B cell (primary cell): ENCODE measurements at regions not wholly inside any gene's neighbourhood (a gene's known extent, or its start where the extent isn't known, plus 50 kb on each side); places are given as distances from the start of the nearest gene placed in this dataset.

ENCODE experiments used
- ATAC-seq: fragments of 200-7000 bp; cut with Tn5 transposase; one replicate; pipeline ENCODE4 v1.10.0; 2021; ENCODE audit warnings: low read depth, mild to moderate bottlenecking, moderate number of reproducible peaks, moderate library complexity
- CTCF ChIA-PET: fragments of 350-600 bp; sonication (Branson Sonifier 250); formaldehyde crosslinking; loops from one replicate; lab custom pipeline; 2021; ENCODE audit warnings: antibody characterized with exemption, inconsistent platforms; lab: Charles Lee
- POLR2A ChIA-PET: fragments of 350-600 bp; sonication (Branson Sonifier 250); formaldehyde crosslinking; loops from one replicate; lab custom pipeline; 2021; ENCODE audit warnings: antibody characterized with exemption; lab: Charles Lee
- DNase-seq: peaks from one replicate; pipeline ENCODE4 v3.0.0; 2013
- H2AFZ ChIP-seq: 2 replicates; pipeline ENCODE4 v1.6.1; 2012; ENCODE audit warnings: mild to moderate bottlenecking, low read depth, low read length; ENCODE audit not compliant: insufficient read depth, poor library complexity, severe bottlenecking
- H3K27ac ChIP-seq, 2 donors: 1 replicate in 1 of 2; 2 replicates in 1 of 2; pipeline ENCODE4 v1.5.1; 2012 to 2013; ENCODE audit warnings: low read length in 2 of 2, mild to moderate bottlenecking in 2 of 2, moderate library complexity in 1 of 2
- H3K27me3 ChIP-seq, 4 experiments: fragments of 200-600 bp in 1 of 4; sonication (generic) in 1 of 4; replicated peaks in 1 of 4; 1 replicate in 2 of 4; 2 replicates in 2 of 4; pipeline versions ENCODE4 v1.6.1 to v1.7.0; 2013 to 2016; ENCODE audit warnings: low read length in 3 of 4, mild to moderate bottlenecking in 2 of 4, mixed read lengths in 1 of 4, moderate library complexity in 1 of 4; ENCODE audit not compliant: insufficient read depth in 4 of 4, control insufficient read depth in 3 of 4; ENCODE audit errors: control extremely low read depth in 1 of 4
- H3K36me3 ChIP-seq, 2 experiments: replicated peaks in 1 of 2; 1 replicate in 1 of 2; 2 replicates in 1 of 2; pipeline versions ENCODE4 v1.6.1 to v1.7.1; 2013; ENCODE audit warnings: low read length in 1 of 2; ENCODE audit not compliant: insufficient read depth in 2 of 2, control insufficient read depth in 1 of 2; ENCODE audit errors: control extremely low read depth in 1 of 2, extremely low read depth in 1 of 2
- H3K4me1 ChIP-seq, 2 donors: fragments of 200-600 bp in 1 of 2; sonication (generic) in 1 of 2; 1 replicate in 1 of 2; 2 replicates in 1 of 2; pipeline versions ENCODE4 v1.5.1 to v1.6.1; 2013 to 2017; ENCODE audit warnings: low read length in 2 of 2; ENCODE audit not compliant: control insufficient read depth in 2 of 2, insufficient read depth in 2 of 2
- H3K4me2 ChIP-seq: replicated peaks from 2 replicates; pipeline ENCODE3; 2012; ENCODE audit warnings: mild to moderate bottlenecking, low read depth, low read length; ENCODE audit not compliant: poor library complexity, severe bottlenecking
- H3K4me3 ChIP-seq, 5 experiments: fragments of 200-600 bp in 1 of 5; sonication (generic) in 1 of 5; 1 replicate in 3 of 5; 2 replicates in 2 of 5; pipeline versions ENCODE4 v1.5.1 to v1.7.0; 2011 to 2016; ENCODE audit warnings: low read length in 4 of 5, mild to moderate bottlenecking in 4 of 5, low read depth in 2 of 5, control low read depth in 1 of 5, moderate library complexity in 1 of 5; ENCODE audit not compliant: insufficient read depth in 1 of 5; ENCODE audit errors: control extremely low read depth in 1 of 5, extremely low read depth in 1 of 5
- H3K79me2 ChIP-seq: fragments of 200-600 bp; sonication (generic); one replicate; pipeline ENCODE4 v1.6.0; 2016; ENCODE audit warnings: low read length; ENCODE audit not compliant: control insufficient read depth, insufficient read depth
- H3K9ac ChIP-seq: fragments of 200-600 bp; sonication (generic); 2 replicates; pipeline ENCODE4 v1.6.1; 2017; ENCODE audit warnings: mild to moderate bottlenecking, low read length, moderate library complexity
- H3K9me3 ChIP-seq, 3 donors: one replicate each; pipeline versions ENCODE4 v1.6.1 to v1.7.1; 2013; ENCODE audit warnings: low read length in 2 of 3; ENCODE audit not compliant: control insufficient read depth in 2 of 3, insufficient read depth in 1 of 3; ENCODE audit errors: control extremely low read depth in 1 of 3
- H4K20me1 ChIP-seq: 2 replicates; pipeline ENCODE4 v1.6.0; 2012; ENCODE audit warnings: mild to moderate bottlenecking, low read length; ENCODE audit not compliant: insufficient read depth, control insufficient read depth, poor library complexity, severe bottlenecking
- H3K27ac Mint-ChIP-seq: one replicate; pipeline ENCODE4 v1.8.0; 2021; ENCODE audit warnings: mixed read lengths
- H3K27me3 Mint-ChIP-seq: one replicate; pipeline ENCODE4 v1.8.0; 2021; ENCODE audit warnings: mixed read lengths
- H3K4me1 Mint-ChIP-seq: one replicate; pipeline ENCODE4 v1.8.0; 2021; ENCODE audit warnings: mixed read lengths
- H3K4me3 Mint-ChIP-seq: one replicate; pipeline ENCODE4 v1.8.0; 2021; ENCODE audit warnings: mixed read lengths
- H3K9me3 Mint-ChIP-seq: one replicate; pipeline ENCODE4 v1.8.0; 2022; ENCODE audit warnings: mixed read lengths; ENCODE audit not compliant: insufficient read depth
- CTCF ChIP-seq: fragments of 200-600 bp; IDR thresholded peaks from one replicate; pipeline ENCODE4 v1.8.0; 2022; ENCODE audit warnings: antibody characterized with exemption, mild to moderate bottlenecking
- EZH2 ChIP-seq: IDR thresholded peaks from 2 replicates; pipeline ENCODE4 v1.6.1; 2012; ENCODE audit warnings: borderline replicate concordance, low read depth, mild to moderate bottlenecking, moderate library complexity, low read length; ENCODE audit not compliant: insufficient read depth, poor library complexity, severe bottlenecking
- WGBS: methylation state at CpG from one replicate; pipeline ENCODE4 v1.1.5; 2013; ENCODE audit warnings: missing lambda C conversion rate; ENCODE audit not compliant: insufficient coverage; 5-methylcytosine and 5-hydroxymethylcytosine counted together
- intact Hi-C: fragments of 100-400 bp; cut with micrococcal nuclease; formaldehyde crosslinking; loops from one replicate; pipeline ENCODE4 v1.10.0; 2022

GRCh38 chr20:6502999-6503398 is 264.5 kb upstream of the BMP2 start:
- H3K27ac Mint-ChIP-seq: no peak overlapping the region

GRCh38 chr20:6502219-6502618 is 265.3 kb upstream of the BMP2 start:
- Mint-ChIP-seq H3K27me3 (no peaks in the 10 kb centered on the region), H3K9me3 (peaks cover 2% of the 10 kb centered on the region), H3K4me1 (no peaks in the 10 kb centered on the region), H3K27ac (no peak overlapping the region), H3K4me3 (no peak overlapping the region)
- Histone ChIP-seq H4K20me1 (no peaks in the 10 kb centered on the region), H2AFZ (no peak overlapping the region), H3K9ac (no peak overlapping the region), H3K4me1 (no peaks in the 10 kb centered on the region), H3K27ac (no peak overlapping the region), H3K79me2 (no peaks in the 10 kb centered on the region), H3K4me3 (no peak overlapping the region), H3K4me2 (no peak overlapping the region), H3K9me3 (no peaks in the 10 kb centered on the region), H3K27me3 (no peaks in the 10 kb centered on the region), H3K36me3 (no peaks in the 10 kb centered on the region)
- ATAC-seq: no peak
- TF ChIP-seq CTCF: no peak
- no peak for TF ChIP-seq EZH2
- intact Hi-C loops: no loop called here
- no peak for DNase-seq
- ChIA-PET CTCF (no interaction called here), POLR2A (no interaction called here)
- WGBS: no CpG with 5 or more reads among the region's 2 CpGs

More at GRCh38 chr20:6502999-6503398, 264.5 kb upstream of the BMP2 start:
- Mint-ChIP-seq H3K9me3 (peaks cover 2% of the 10 kb centered on the region), H3K4me1 (no peaks in the 10 kb centered on the region), H3K27me3 (no peaks in the 10 kb centered on the region), H3K4me3 (no peak overlapping the region)
- ChIA-PET POLR2A (no interaction called here), CTCF (no interaction called here)
- intact Hi-C loops: no loop called here
- H2AFZ ChIP-seq: no peak overlapping the region
- no peaks in the 10 kb centered on the region for H3K79me2 ChIP-seq
- no peak overlapping the region for H3K9ac ChIP-seq
- H3K27me3 ChIP-seq: no peaks in the 10 kb centered on the region
- H3K4me2 ChIP-seq: no peak overlapping the region
- no peaks in the 10 kb centered on the region for H4K20me1 ChIP-seq
- H3K27ac ChIP-seq: no peak overlapping the region
- no CpG with 5 or more reads among the region's 2 CpGs for WGBS
- TF ChIP-seq EZH2 (no peak), CTCF (no peak)
- no peak overlapping the region for H3K4me3 ChIP-seq
- H3K9me3 ChIP-seq: no peaks in the 10 kb centered on the region
- H3K36me3 ChIP-seq: no peaks in the 10 kb centered on the region
- no peak for ATAC-seq
- no peak for DNase-seq
- no peaks in the 10 kb centered on the region for H3K4me1 ChIP-seq
